ENCODE measurements at regions not wholly inside any gene's neighbourhood (a gene's known extent, or its start where the extent isn't known, plus 50 kb on each side); places are given as distances from the start of the nearest gene placed in this dataset.

DNA sequence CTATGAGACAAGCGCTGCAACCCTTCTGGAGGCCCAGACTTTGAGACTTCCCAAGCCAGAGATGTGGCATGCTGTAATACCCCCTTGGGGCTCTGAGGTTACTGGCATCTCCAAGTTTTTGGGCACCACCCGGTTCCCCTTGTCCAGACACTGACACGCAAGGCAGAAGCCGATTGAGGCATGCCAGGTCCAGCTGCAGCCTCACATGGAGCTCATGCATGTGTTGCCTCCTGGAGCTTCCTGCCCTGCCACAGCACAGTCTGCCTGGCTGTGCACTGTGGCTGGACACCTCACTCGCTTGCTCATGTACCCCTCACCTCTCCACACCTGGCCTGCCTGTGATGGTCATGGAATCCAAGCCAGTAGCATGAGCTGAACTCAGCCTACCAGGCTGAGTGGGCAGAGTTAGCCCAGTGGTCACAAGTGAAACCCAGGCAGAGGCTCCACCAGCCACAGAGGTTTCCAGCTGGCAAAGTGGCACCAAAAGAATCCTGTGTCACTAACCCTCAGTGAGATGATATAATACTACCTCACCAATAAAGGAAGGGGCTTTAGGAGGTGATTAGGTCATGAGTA is 789.2 kb upstream of the INTU start:
- Histone ChIP-seq H3K4me2 (ENCODE audit: insufficient read depth, low read length) (no peak overlapping the region), H4K20me1 (replicated peaks; ENCODE audit: control insufficient read depth, extremely low read depth, insufficient read depth, low read length) (no peaks in the 10 kb centered on the region), H3K36me3 (ENCODE audit: control insufficient read depth in 2 of 2, extremely low read depth in 1 of 2, insufficient read depth in 2 of 2, low read length in 2 of 2) (no peaks in the 10 kb centered on the region), H3K4me1 (ENCODE audit: control insufficient read depth, extremely low read depth, insufficient read depth, low read length) (no peaks in the 10 kb centered on the region), H3K9ac (replicated peaks; ENCODE audit: extremely low read depth, insufficient read depth, low read length) (no peak overlapping the region), H3K27ac (ENCODE audit: insufficient read depth, low read depth, low read length) (no peak overlapping the region), H3K79me2 (ENCODE audit: control insufficient read depth, insufficient read depth, low read length) (no peaks in the 10 kb centered on the region), H3K27me3 (ENCODE audit: control insufficient read depth in 2 of 2, insufficient read depth in 2 of 2, low read length in 2 of 2) (no peaks in the 10 kb centered on the region), H3K9me3 (replicated peaks; ENCODE audit: control insufficient read depth, insufficient read depth, low read length) (no peaks in the 10 kb centered on the region), H3K4me3 (replicated peaks in 1 of 3; ENCODE audit: insufficient read depth in 1 of 3, low read depth in 1 of 3, low read length in 3 of 3) (no peak overlapping the region), H3K9me1 (replicated peaks; ENCODE audit: control insufficient read depth, extremely low read depth, insufficient read depth, low read length) (no peaks in the 10 kb centered on the region), H2AFZ (ENCODE audit: low read depth, low read length) (no peak overlapping the region)
- no peak for FAIRE-seq
- POLR2A ChIA-PET = no interaction called here
- intact Hi-C loops (cut with micrococcal nuclease) (no loop called here), dilution Hi-C loops (cut with MboI; ENCODE audit: extremely low pct_ligation_motif_present, low sequenced_read_pairs) (no loop called here)
- TF ChIP-seq, protein P1, sequence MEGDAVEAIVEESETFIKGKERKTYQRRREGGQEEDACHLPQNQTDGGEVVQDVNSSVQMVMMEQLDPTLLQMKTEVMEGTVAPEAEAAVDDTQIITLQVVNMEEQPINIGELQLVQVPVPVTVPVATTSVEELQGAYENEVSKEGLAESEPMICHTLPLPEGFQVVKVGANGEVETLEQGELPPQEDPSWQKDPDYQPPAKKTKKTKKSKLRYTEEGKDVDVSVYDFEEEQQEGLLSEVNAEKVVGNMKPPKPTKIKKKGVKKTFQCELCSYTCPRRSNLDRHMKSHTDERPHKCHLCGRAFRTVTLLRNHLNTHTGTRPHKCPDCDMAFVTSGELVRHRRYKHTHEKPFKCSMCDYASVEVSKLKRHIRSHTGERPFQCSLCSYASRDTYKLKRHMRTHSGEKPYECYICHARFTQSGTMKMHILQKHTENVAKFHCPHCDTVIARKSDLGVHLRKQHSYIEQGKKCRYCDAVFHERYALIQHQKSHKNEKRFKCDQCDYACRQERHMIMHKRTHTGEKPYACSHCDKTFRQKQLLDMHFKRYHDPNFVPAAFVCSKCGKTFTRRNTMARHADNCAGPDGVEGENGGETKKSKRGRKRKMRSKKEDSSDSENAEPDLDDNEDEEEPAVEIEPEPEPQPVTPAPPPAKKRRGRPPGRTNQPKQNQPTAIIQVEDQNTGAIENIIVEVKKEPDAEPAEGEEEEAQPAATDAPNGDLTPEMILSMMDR (IDR thresholded peaks at IDR 0.05; ENCODE audit: extremely low read depth in 1 of 2, insufficient read depth in 1 of 2, low read depth in 1 of 2, low read length in 2 of 2) = no peak
- TF ChIP-seq, protein P2, sequence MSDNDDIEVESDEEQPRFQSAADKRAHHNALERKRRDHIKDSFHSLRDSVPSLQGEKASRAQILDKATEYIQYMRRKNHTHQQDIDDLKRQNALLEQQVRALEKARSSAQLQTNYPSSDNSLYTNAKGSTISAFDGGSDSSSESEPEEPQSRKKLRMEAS (IDR thresholded peaks at IDR 0.05; ENCODE audit: insufficient read depth, insufficient read length) = no peak
- no peak for TF ChIP-seq MYC (IDR thresholded peaks at IDR 0.05; ENCODE audit: low read depth, low read length)
- no peak for TF ChIP-seq GATA2 (IDR thresholded peaks at IDR 0.05; ENCODE audit: insufficient read depth, insufficient read length, low read depth, low read length)
- no peak for TF ChIP-seq EZH2 (IDR thresholded peaks at IDR 0.05; ENCODE audit: borderline replicate concordance, low read depth, low read length, severe bottlenecking)
- TF ChIP-seq FOS (IDR thresholded peaks at IDR 0.05; ENCODE audit: borderline replicate concordance, insufficient read depth, low read length) = no peak
- TF ChIP-seq JUN (IDR thresholded peaks at IDR 0.05; ENCODE audit: borderline replicate concordance, insufficient read depth, insufficient read length, low read depth) = no peak
- no peak for TF ChIP-seq POLR2AphosphoS5 (IDR thresholded peaks at IDR 0.05; ENCODE audit: insufficient read depth, low read depth, low read length)
- TF ChIP-seq POLR2A (IDR thresholded peaks at IDR 0.05; ENCODE audit: low read depth, low read length) = no peak
- DNase-seq (ENCODE audit: low read depth, low spot score) = no peak
- CTCF ChIA-PET = no interaction called here
- no TSS peak for BruUV-seq (replicated peaks)
